NT2/D1 (cell line): ENCODE measurements at regions not wholly inside any gene's neighbourhood (a gene's known extent, or its start where the extent isn't known, plus 50 kb on each side); places are given as distances from the start of the nearest gene placed in this dataset.

Source experiments
- YY1 ChIP-seq: IDR thresholded peaks from 2 replicates; pipeline ENCODE4 v1.6.1; 2011; ENCODE audit not compliant: insufficient read length, insufficient read depth
- ZNF274 ChIP-seq: IDR thresholded peaks from 2 replicates; pipeline ENCODE4 v1.6.1; 2011; ENCODE audit warnings: mild to moderate bottlenecking, low read depth, low read length

DNA sequence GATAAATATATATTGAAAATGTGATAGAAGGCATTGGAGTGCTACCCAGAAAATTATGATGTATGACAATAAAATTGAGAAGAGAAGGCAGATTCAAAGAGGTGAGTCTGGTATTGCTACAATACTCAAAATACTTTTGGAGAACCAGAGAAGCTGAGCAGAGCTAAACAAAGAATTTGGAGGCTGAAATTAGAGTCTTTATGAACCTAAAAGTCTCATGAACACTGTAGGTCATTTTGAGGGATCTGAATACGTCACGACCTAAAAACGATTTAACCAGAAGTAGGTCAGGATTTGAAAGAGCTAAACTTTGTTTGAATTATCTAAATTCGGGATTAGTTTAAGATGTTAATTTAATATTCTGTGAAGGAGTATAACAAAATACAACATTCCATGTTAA, 182.4 kb upstream of the CDH9 start:
- no peak for TF ChIP-seq YY1
- TF ChIP-seq ZNF274 = no peak
